Peyer's patch (tissue), 4 donors: ENCODE measurements at regions not wholly inside any gene's neighbourhood (a gene's known extent, or its start where the extent isn't known, plus 50 kb on each side); places are given as distances from the start of the nearest gene placed in this dataset.

Experiments used
- CTCF ChIP-seq, 6 experiments: fragments of 450-650 bp in 4 of 6; fragments of 200-600 bp in 2 of 6; sonication (generic) in 1 of 6; IDR thresholded peaks; one replicate each; pipeline ENCODE4 v1.5.1; 2017 to 2019; ENCODE audit warnings: antibody characterized with exemption in 6 of 6, mild to moderate bottlenecking in 3 of 6, moderate library complexity in 1 of 6
- POLR2A ChIP-seq, 2 donors: fragments of 450-650 bp; IDR thresholded peaks; one replicate each; pipeline ENCODE4 v1.5.1; 2017; ENCODE audit warnings: antibody characterized with exemption in 2 of 2, mild to moderate bottlenecking in 2 of 2, moderate library complexity in 2 of 2

GRCh38 chr10:29102636-29103035, 186.2 kb upstream of the LYZL1 start:
- TF ChIP-seq CTCF (IDR thresholded peaks at IDR 0.05) (no peak), POLR2A (IDR thresholded peaks at IDR 0.05) (no peak)
